K562 (cell line): ENCODE measurements at regions not wholly inside any gene's neighbourhood (a gene's known extent, or its start where the extent isn't known, plus 50 kb on each side); places are given as distances from the start of the nearest gene placed in this dataset.

Experiments
- ATAC-seq: fragments of 200-7000 bp; cut with Tn5 transposase; 3 replicates; pipeline ENCODE4 v1.9.1; 2020; ENCODE audit warnings: moderate library complexity
- BruUV-seq: library from RNA; stranded (reverse); fragments of 400-500 nt; replicated peaks from 2 replicates; lab custom pipeline; 2021; lab: Mats Ljungman, UMichigan
- CTCF ChIA-PET: fragments of 300-600 bp; formaldehyde crosslinking; extraction: SDS; loops from one replicate; lab custom pipeline; 2021; ENCODE audit warnings: low intra/inter-chr PET ratio; lab: Yijun Ruan, JAX
- POLR2A ChIA-PET: fragments of 300-600, 350-650 bp; sonication (Branson Sonifier 250); formaldehyde crosslinking; extraction: SDS; loops from one replicate; lab custom pipeline; 2021; ENCODE audit warnings: antibody characterized with exemption, inconsistent platforms; lab: Yijun Ruan, JAX
- DNase-seq, 4 experiments: peaks; one replicate each; pipeline versions ENCODE4 v3.0.0 to v3.0.0-alpha.2; 2011 to 2018; ENCODE audit warnings: low spot score in 3 of 4, mixed read lengths in 3 of 4; ENCODE audit errors: extremely low read depth in 1 of 4
- FAIRE-seq: peaks from 2 replicates; lab custom pipeline; 2011; peaks lifted over from hg19 to GRCh38; lab: Jason Lieb, UNC
- H2AFZ ChIP-seq: 2 replicates; pipeline ENCODE4 v1.6.0; 2011; ENCODE audit warnings: low read depth, low read length, control low read depth, inconsistent platforms
- H3K27ac ChIP-seq: fragments of 200-600 bp; 3 replicates; pipeline ENCODE4 v1.8.0; 2011; ENCODE audit warnings: low read depth, mild to moderate bottlenecking, control low read depth, inconsistent platforms, low read length, moderate library complexity, mixed read lengths; ENCODE audit errors: extremely low read depth
- H3K27me3 ChIP-seq, 2 experiments: fragments of 300-600 bp in 1 of 2; 2 replicates in 1 of 2; 3 replicates in 1 of 2; pipeline versions ENCODE4 v1.6.0 to v1.8.0; 2011; ENCODE audit warnings: inconsistent platforms in 2 of 2, low read length in 2 of 2, mild to moderate bottlenecking in 1 of 2, mixed read lengths in 1 of 2, moderate library complexity in 1 of 2; ENCODE audit not compliant: control insufficient read depth in 2 of 2, insufficient read depth in 2 of 2
- H3K36me3 ChIP-seq: fragments of 300-600 bp; 3 replicates; pipeline ENCODE4 v1.8.0; 2011; ENCODE audit warnings: mild to moderate bottlenecking, low read length, inconsistent platforms; ENCODE audit not compliant: control insufficient read depth, insufficient read depth
- H3K4me1 ChIP-seq, 2 experiments: fragments of 200-600 bp in 1 of 2; replicated peaks in 1 of 2; 2 replicates in 1 of 2; 3 replicates in 1 of 2; pipeline versions ENCODE4 v1.5.1 to v1.8.0; 2011; ENCODE audit warnings: inconsistent platforms in 2 of 2, low read length in 2 of 2, mild to moderate bottlenecking in 1 of 2, mixed read lengths in 1 of 2, moderate library complexity in 1 of 2; ENCODE audit not compliant: control insufficient read depth in 2 of 2, insufficient read depth in 2 of 2
- H3K4me2 ChIP-seq: 2 replicates; pipeline ENCODE4 v1.6.1; 2011; ENCODE audit warnings: low read length, control low read depth, inconsistent platforms, mixed read lengths; ENCODE audit not compliant: insufficient read depth
- H3K4me3 ChIP-seq: fragments of 200-600 bp; sonication (generic), shearing (Covaris generic); 2 replicates; pipeline ENCODE4 v1.5.1; 2016; ENCODE audit warnings: control low read depth, inconsistent platforms
- H3K79me2 ChIP-seq: fragments of 200-600 bp; 3 replicates; pipeline ENCODE4 v1.8.0; 2011; ENCODE audit warnings: low read length, inconsistent platforms; ENCODE audit not compliant: control insufficient read depth, insufficient read depth
- H3K9ac ChIP-seq, 2 experiments: 2 replicates each; pipeline versions ENCODE4 v1.6.0 to v1.6.1; 2011; ENCODE audit warnings: low read depth in 2 of 2, low read length in 2 of 2, control low read depth in 1 of 2, inconsistent platforms in 1 of 2, mild to moderate bottlenecking in 1 of 2, mixed read lengths in 1 of 2; ENCODE audit not compliant: insufficient read depth in 1 of 2
- H3K9me1 ChIP-seq: one replicate; pipeline ENCODE4 v1.6.0; 2011; ENCODE audit warnings: inconsistent platforms, mild to moderate bottlenecking, low read length, moderate library complexity; ENCODE audit not compliant: control insufficient read depth, insufficient read depth
- H3K9me3 ChIP-seq: replicated peaks from 2 replicates; pipeline ENCODE4 v1.5.1; 2011; ENCODE audit warnings: low read depth, low read length, inconsistent platforms; ENCODE audit not compliant: control insufficient read depth, insufficient read depth
- H4K20me1 ChIP-seq: replicated peaks from 2 replicates; pipeline ENCODE4 v1.6.1; 2011; ENCODE audit warnings: low read length, inconsistent platforms, mixed read lengths; ENCODE audit not compliant: control insufficient read depth, insufficient read depth
- ATF2 ChIP-seq: sonication (generic); formaldehyde crosslinking; IDR thresholded peaks from 2 replicates; pipeline ENCODE4 v1.8.1; 2022; ENCODE audit warnings: missing genetic modification reagents
- CBX2 ChIP-seq: fragments of 200-600 bp; sonication (generic); IDR thresholded peaks from one replicate; pipeline ENCODE4 v1.6.1; 2012; ENCODE audit warnings: mild to moderate bottlenecking, low read length, inconsistent platforms; ENCODE audit not compliant: insufficient read depth, poor library complexity, severe bottlenecking
- CREBBP ChIP-seq: IDR thresholded peaks from one replicate; pipeline ENCODE4 v1.6.1; 2012; ENCODE audit warnings: low read depth, mild to moderate bottlenecking, control low read depth, inconsistent platforms, low read length
- CTCF ChIP-seq, 3 experiments: IDR thresholded peaks in 2 of 3; conservative IDR thresholded peaks in 1 of 3; 2 replicates each; pipeline ENCODE4 v1.5.1; 2011 to 2012; ENCODE audit warnings: low read length in 3 of 3, mild to moderate bottlenecking in 3 of 3, control low read depth in 2 of 3, improper control_type of control experiment in 1 of 3, inconsistent platforms in 1 of 3, low read depth in 1 of 3, mixed read lengths in 1 of 3, moderate library complexity in 1 of 3; ENCODE audit not compliant: insufficient read depth in 2 of 3
- ETV1 ChIP-seq: fragments of 450-650 bp; conservative IDR thresholded peaks from 2 replicates; pipeline ENCODE4 v1.6.1; 2016; ENCODE audit warnings: missing genetic modification characterization, control low read depth, low read depth, missing compliant biosample characterization
- GABPB1 ChIP-seq: sonication (generic); formaldehyde crosslinking; IDR thresholded peaks from 2 replicates; pipeline ENCODE4 v1.8.0; 2022; ENCODE audit warnings: mild to moderate bottlenecking, missing genetic modification reagents
- HMGXB4 ChIP-seq: sonication (generic); formaldehyde crosslinking; IDR thresholded peaks from 2 replicates; pipeline ENCODE4 v1.8.1; 2023; ENCODE audit warnings: mild to moderate bottlenecking, missing genetic modification reagents
- HOMEZ ChIP-seq: fragments of 250-450 bp; sonication (Bioruptor Pico); IDR thresholded peaks from 2 replicates; pipeline ENCODE4 v1.4.0; 2020; ENCODE audit warnings: mild to moderate bottlenecking, moderate library complexity
- MEIS2 ChIP-seq: fragments of 450-650 bp; IDR thresholded peaks from 2 replicates; pipeline ENCODE4 v1.6.1; 2014; ENCODE audit warnings: mild to moderate bottlenecking; ENCODE audit not compliant: partially characterized antibody
- NR2F6 ChIP-seq: fragments of 450-650 bp; formaldehyde crosslinking; IDR thresholded peaks from 2 replicates; pipeline ENCODE4 v1.4.0; 2020; ENCODE audit warnings: mild to moderate bottlenecking
- OTX1 ChIP-seq: fragments of 450-650 bp; formaldehyde crosslinking; IDR thresholded peaks from 2 replicates; pipeline ENCODE4 v1.4.0; 2022; ENCODE audit warnings: mild to moderate bottlenecking
- SMARCC2 ChIP-seq: fragments of 450-650 bp; IDR thresholded peaks from 2 replicates; pipeline ENCODE4 v1.6.1; 2017; ENCODE audit warnings: antibody characterized with exemption, moderate library complexity, mild to moderate bottlenecking, low read depth
- TCF3 ChIP-seq: sonication (generic); formaldehyde crosslinking; IDR thresholded peaks from 2 replicates; pipeline ENCODE4 v1.4.0; 2020; ENCODE audit warnings: mild to moderate bottlenecking, missing genetic modification reagents
- WGBS: fragments of 100-300 bp; shearing (Covaris generic); methylation state at CpG from one replicate; pipeline ENCODE4 v1.1.6; 2016; ENCODE audit warnings: low coverage, mixed read lengths; ENCODE audit not compliant: insufficient coverage; ENCODE audit errors: missing lambda C conversion rate; 5-methylcytosine and 5-hydroxymethylcytosine counted together
- in situ Hi-C: fragments of 300-500 bp; cut with MboI; formaldehyde crosslinking; loops from 4 replicates; pipeline ENCODE4 v1.15.0; 2018; ENCODE audit warnings: inconsistent platforms, mixed read lengths
- intact Hi-C: fragments of 100-400 bp; cut with micrococcal nuclease; formaldehyde crosslinking; loops from 2 replicates; pipeline ENCODE4 v1.14.2; 2022

- no TSS peak for BruUV-seq
- Histone ChIP-seq H2AFZ (no peak overlapping the region), H3K36me3 (no peaks in the 10 kb centered on the region), H4K20me1 (peaks cover 6% of the 10 kb centered on the region; the same call in 1 of the 2 replicates), H3K4me2 (no peak overlapping the region), H3K9me3 (no peaks in the 10 kb centered on the region), H3K4me1 (no peaks in the 10 kb centered on the region), H3K27me3 (no peaks in the 10 kb centered on the region; a peak in 1 of 5 replicates), H3K27ac (no peak overlapping the region), H3K9ac (no peak overlapping the region), H3K79me2 (no peaks in the 10 kb centered on the region), H3K4me3 (no peak overlapping the region), H3K9me1 (no peaks in the 10 kb centered on the region)
- intact Hi-C loops (no loop called here), in situ Hi-C loops (loop anchor here (10.0 kb wide), 1 partner anchor 812 kb away; no protein-coding TSS in a partner anchor)
- 3% methylated on average over 16 of the region's 16 CpGs for WGBS
- ChIA-PET CTCF (no interaction called here), POLR2A (no interaction called here)
- FAIRE-seq = no peak
- ATAC-seq = no peak
- DNase-seq = no peak
- TF ChIP-seq ETV1 (tag) (no peak), TCF3 (CRISPR knock-in tag) (no peak), HMGXB4 (CRISPR knock-in tag) (no peak), CBX2 (no peak), NR2F6 (CRISPR knock-in tag) (no peak), ATF2 (no peak), OTX1 (no peak), CREBBP (no peak), MEIS2 (no peak), GABPB1 (CRISPR knock-in tag) (no peak), SMARCC2 (no peak), CTCF (IDR thresholded peaks at IDR 0.05 in 2 of 3, conservative IDR thresholded peaks at IDR 0.05 in 1 of 3; ENCODE audit: insufficient read depth in 2 of 3, low read depth in 1 of 3, low read length in 3 of 3) (no peak), HOMEZ (CRISPR knock-in tag) (no peak)
These were observed 432.4 kb downstream of the SOX9 start for GRCh38 chr17:72553051-72553755.
